OCI-LY7 (cell line): ENCODE measurements at regions not wholly inside any gene's neighbourhood (a gene's known extent, or its start where the extent isn't known, plus 50 kb on each side); places are given as distances from the start of the nearest gene placed in this dataset.

Experiments used
- CTCF ChIP-seq: fragments of 200-600 bp; sonication (generic); conservative IDR thresholded peaks from 2 replicates; pipeline ENCODE4 v1.5.1; 2014; ENCODE audit warnings: mild to moderate bottlenecking, antibody characterized with exemption, low read length, moderate library complexity, mixed read lengths
- EZH2phosphoT487 ChIP-seq: fragments of 200-600 bp; sonication (generic); IDR thresholded peaks from 2 replicates; pipeline ENCODE4 v1.6.1; 2018; ENCODE audit warnings: low read depth, borderline replicate concordance, mild to moderate bottlenecking, mixed run types, antibody characterized with exemption, low read length, moderate library complexity, mixed read lengths

GRCh38 chr3:74423867-74424266, 190.6 kb downstream of the CNTN3 start:
- TF ChIP-seq CTCF (no peak), EZH2phosphoT487 (no peak)
